IPS-18c (cell line): ENCODE measurements at regions not wholly inside any gene's neighbourhood (a gene's known extent, or its start where the extent isn't known, plus 50 kb on each side); places are given as distances from the start of the nearest gene placed in this dataset.

Experiments used
- H3K4me3 ChIP-seq: 2 replicates; pipeline ENCODE4 v1.7.0; 2013; ENCODE audit warnings: low read depth, mild to moderate bottlenecking, low read length, moderate library complexity; ENCODE audit not compliant: insufficient read depth
- H3K9me3 ChIP-seq: one replicate; pipeline ENCODE4 v1.6.1; 2013; ENCODE audit warnings: mild to moderate bottlenecking, low read length, moderate library complexity; ENCODE audit not compliant: control insufficient read depth, insufficient read depth

- H3K9me3 ChIP-seq = no peaks in the 10 kb centered on the region
- H3K4me3 ChIP-seq = no peak overlapping the region
Observed at GRCh38 chr6:77063494-77063893, 399.8 kb downstream of the HTR1B start.

GRCh38 chr6:77055711-77056110, 407.6 kb downstream of the HTR1B start:
- no peaks in the 10 kb centered on the region for H3K9me3 ChIP-seq

GRCh38 chr6:77040568-77041195, 422.6 kb downstream of the HTR1B start:
- no peak overlapping the region for H3K4me3 ChIP-seq
- H3K9me3 ChIP-seq = peaks cover 4% of the 10 kb centered on the region

More at GRCh38 chr6:77055711-77056110, 407.6 kb downstream of the HTR1B start:
- H3K4me3 ChIP-seq = no peak overlapping the region

- peaks cover 4% of the 10 kb centered on the region for H3K9me3 ChIP-seq
- no peak overlapping the region for H3K4me3 ChIP-seq
Observed at GRCh38 chr6:77038807-77039206, 424.5 kb downstream of the HTR1B start.

GRCh38 chr6:77037439-77037838, 425.9 kb downstream of the HTR1B start:
- H3K9me3 ChIP-seq = peaks cover 4% of the 10 kb centered on the region
- no peak overlapping the region for H3K4me3 ChIP-seq

GRCh38 chr6:77036400-77036799, 426.9 kb downstream of the HTR1B start:
- no peak overlapping the region for H3K4me3 ChIP-seq
- peaks cover 4% of the 10 kb centered on the region for H3K9me3 ChIP-seq

- Histone ChIP-seq H3K4me3 (no peak overlapping the region), H3K9me3 (peaks cover 4% of the 10 kb centered on the region)
Observed at GRCh38 chr6:77034161-77034560, 429.1 kb downstream of the HTR1B start.

GRCh38 chr6:77030929-77031674, 432.2 kb downstream of the HTR1B start:
- Histone ChIP-seq H3K9me3 (no peaks in the 10 kb centered on the region), H3K4me3 (no peak overlapping the region)

- no peak overlapping the region for H3K4me3 ChIP-seq
- no peaks in the 10 kb centered on the region for H3K9me3 ChIP-seq
Observed at GRCh38 chr6:77026341-77026740, 436.9 kb downstream of the HTR1B start.

GRCh38 chr6:77025736-77026223, 437.5 kb downstream of the HTR1B start:
- no peaks in the 10 kb centered on the region for H3K9me3 ChIP-seq
- no peak overlapping the region for H3K4me3 ChIP-seq

GRCh38 chr6:77021778-77022177, 441.5 kb downstream of the HTR1B start:
- H3K4me3 ChIP-seq = no peak overlapping the region

GRCh38 chr6:77021232-77021631, 442.1 kb downstream of the HTR1B start:
- H3K9me3 ChIP-seq = no peaks in the 10 kb centered on the region
- no peak overlapping the region for H3K4me3 ChIP-seq

More at GRCh38 chr6:77021778-77022177, 441.5 kb downstream of the HTR1B start:
- H3K9me3 ChIP-seq = no peaks in the 10 kb centered on the region

- H3K4me3 ChIP-seq = no peak overlapping the region
- H3K9me3 ChIP-seq = no peaks in the 10 kb centered on the region
Observed at GRCh38 chr6:77019081-77019480, 444.2 kb downstream of the HTR1B start.

GRCh38 chr6:77017537-77017936, 445.8 kb downstream of the HTR1B start:
- H3K4me3 ChIP-seq = no peak overlapping the region
- no peaks in the 10 kb centered on the region for H3K9me3 ChIP-seq

- Histone ChIP-seq H3K4me3 (no peak overlapping the region), H3K9me3 (no peaks in the 10 kb centered on the region)
Observed at GRCh38 chr6:77015350-77015749, 447.9 kb downstream of the HTR1B start.

GRCh38 chr6:77011929-77012545, 451.3 kb downstream of the HTR1B start:
- Histone ChIP-seq H3K4me3 (no peak overlapping the region), H3K9me3 (no peaks in the 10 kb centered on the region)

- H3K4me3 ChIP-seq = no peak overlapping the region
- H3K9me3 ChIP-seq = no peaks in the 10 kb centered on the region
Observed at GRCh38 chr6:77010931-77011542, 452.3 kb downstream of the HTR1B start.

- no peaks in the 10 kb centered on the region for H3K9me3 ChIP-seq
- no peak overlapping the region for H3K4me3 ChIP-seq
Observed at GRCh38 chr6:76992553-76992952, 470.7 kb downstream of the HTR1B start.
